ENCODE measurements at regions not wholly inside any gene's neighbourhood (a gene's known extent, or its start where the extent isn't known, plus 50 kb on each side); places are given as distances from the start of the nearest gene placed in this dataset.

DNA sequence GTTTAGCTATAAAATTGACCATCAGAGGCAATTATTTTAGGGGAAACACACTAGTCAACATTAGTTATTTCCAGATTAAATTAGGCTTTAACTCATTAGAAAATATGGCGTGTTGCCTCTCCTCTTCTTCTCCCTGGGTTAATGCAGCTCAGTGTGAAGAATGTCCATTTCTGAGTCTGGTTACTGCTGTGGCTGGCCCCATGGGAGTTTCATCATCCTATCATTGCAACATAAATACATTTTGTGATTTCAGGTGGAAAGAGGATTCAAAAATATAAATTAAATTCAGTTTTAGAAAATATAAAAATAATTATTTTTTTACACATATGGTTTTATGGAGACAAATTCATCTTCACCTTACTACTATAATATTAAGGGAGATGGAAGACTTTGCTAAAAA, 288.5 kb upstream of the ARSJ start:
- TF ChIP-seq CTCF (IDR thresholded peaks at IDR 0.05) (no peak), POLR2A (IDR thresholded peaks at IDR 0.05) (no peak)

Data from esophagus squamous epithelium (tissue), 4 donors.